ENCODE measurements at regions not wholly inside any gene's neighbourhood (a gene's known extent, or its start where the extent isn't known, plus 50 kb on each side); places are given as distances from the start of the nearest gene placed in this dataset.

GRCh38 chr7:49150486-49150885 lies 226.1 kb downstream of the CDC14C start:
- DNase-seq (ENCODE audit: unreplicated experiment): no peak
- no TSS peak for BruUV-seq (replicated peaks)
- Mint-ChIP-seq H3K9me3 (ENCODE audit: unreplicated experiment) (no peaks in the 10 kb centered on the region), H3K36me3 (ENCODE audit: insufficient read depth, unreplicated experiment) (no peaks in the 10 kb centered on the region), H3K27me3 (ENCODE audit: insufficient read depth, unreplicated experiment) (peaks cover 89% of the 10 kb centered on the region), H3K27ac (ENCODE audit: low read depth, unreplicated experiment) (no peak overlapping the region), H3K4me3 (ENCODE audit: unreplicated experiment) (no peak overlapping the region), H3K4me1 (ENCODE audit: insufficient read depth, unreplicated experiment) (no peaks in the 10 kb centered on the region)
- POLR2A ChIA-PET: interaction anchor here (0.7 kb wide), 1 partner anchor 62 kb away, joined by 3 read pairs; no protein-coding TSS in a partner anchor
- intact Hi-C loops (cut with micrococcal nuclease): no loop called here
- CTCF ChIA-PET: no interaction called here
- no peak for TF ChIP-seq CTCF (IDR thresholded peaks at IDR 0.05; ENCODE audit: unreplicated experiment)

GRCh38 chr7:49151146-49151545 lies 226.8 kb downstream of the CDC14C start:
- ChIA-PET CTCF (interaction anchor here (0.6 kb wide), 1 partner anchor 58 kb away, joined by 3 read pairs; no protein-coding TSS in a partner anchor), POLR2A (interaction anchor here (0.7 kb wide), 1 partner anchor 63 kb away, joined by 3 read pairs; no protein-coding TSS in a partner anchor)
- no TSS peak for BruUV-seq (replicated peaks)
- Mint-ChIP-seq H3K4me3 (ENCODE audit: unreplicated experiment) (no peak overlapping the region), H3K27ac (ENCODE audit: low read depth, unreplicated experiment) (no peak overlapping the region), H3K9me3 (ENCODE audit: unreplicated experiment) (no peaks in the 10 kb centered on the region), H3K27me3 (ENCODE audit: insufficient read depth, unreplicated experiment) (peaks cover 84% of the 10 kb centered on the region), H3K4me1 (ENCODE audit: insufficient read depth, unreplicated experiment) (no peaks in the 10 kb centered on the region), H3K36me3 (ENCODE audit: insufficient read depth, unreplicated experiment) (no peaks in the 10 kb centered on the region)
- no peak for DNase-seq (ENCODE audit: unreplicated experiment)
- TF ChIP-seq CTCF (IDR thresholded peaks at IDR 0.05; ENCODE audit: unreplicated experiment): no peak
- intact Hi-C loops (cut with micrococcal nuclease): no loop called here

- H3K9me3 Mint-ChIP-seq (ENCODE audit: unreplicated experiment): no peaks in the 10 kb centered on the region
- TF ChIP-seq CTCF (IDR thresholded peaks at IDR 0.05; ENCODE audit: unreplicated experiment): no peak
- H3K4me3 Mint-ChIP-seq (ENCODE audit: unreplicated experiment): no peak overlapping the region
- BruUV-seq (replicated peaks): no TSS peak
- CTCF ChIA-PET: no interaction called here
- POLR2A ChIA-PET: no interaction called here
- peaks cover 32% of the 10 kb centered on the region for H3K27me3 Mint-ChIP-seq (ENCODE audit: insufficient read depth, unreplicated experiment)
- H3K36me3 Mint-ChIP-seq (ENCODE audit: insufficient read depth, unreplicated experiment): no peaks in the 10 kb centered on the region
- H3K4me1 Mint-ChIP-seq (ENCODE audit: insufficient read depth, unreplicated experiment): no peaks in the 10 kb centered on the region
- intact Hi-C loops (cut with micrococcal nuclease): no loop called here
- no peak overlapping the region for H3K27ac Mint-ChIP-seq (ENCODE audit: low read depth, unreplicated experiment)
- no peak for DNase-seq (ENCODE audit: unreplicated experiment)
Measured at GRCh38 chr7:49158321-49158720, 234.0 kb downstream of the CDC14C start.

GRCh38 chr7:49159536-49159935 lies 235.2 kb downstream of the CDC14C start:
- ChIA-PET POLR2A (no interaction called here), CTCF (no interaction called here)
- intact Hi-C loops (cut with micrococcal nuclease): no loop called here
- Mint-ChIP-seq H3K4me1 (ENCODE audit: insufficient read depth, unreplicated experiment) (no peaks in the 10 kb centered on the region), H3K27me3 (ENCODE audit: insufficient read depth, unreplicated experiment) (peaks cover 33% of the 10 kb centered on the region), H3K27ac (ENCODE audit: low read depth, unreplicated experiment) (no peak overlapping the region), H3K4me3 (ENCODE audit: unreplicated experiment) (no peak overlapping the region), H3K9me3 (ENCODE audit: unreplicated experiment) (no peaks in the 10 kb centered on the region), H3K36me3 (ENCODE audit: insufficient read depth, unreplicated experiment) (no peaks in the 10 kb centered on the region)
- no TSS peak for BruUV-seq (replicated peaks)
- no peak for DNase-seq (ENCODE audit: unreplicated experiment)
- no peak for TF ChIP-seq CTCF (IDR thresholded peaks at IDR 0.05; ENCODE audit: unreplicated experiment)

Measured in MCF 10A (cell line).